ENCODE measurements at regions not wholly inside any gene's neighbourhood (a gene's known extent, or its start where the extent isn't known, plus 50 kb on each side); places are given as distances from the start of the nearest gene placed in this dataset.

GRCh38 chr11:91800208-91800914 is 424.3 kb upstream of the FAT3 start:
- TF ChIP-seq CTCF (IDR thresholded peaks at IDR 0.05), result no peak
- no peak for TF ChIP-seq POLR2AphosphoS5 (IDR thresholded peaks at IDR 0.05; ENCODE audit: low read depth, low read length)
